Astrocyte of the cerebellum (primary cell): ENCODE measurements at regions not wholly inside any gene's neighbourhood (a gene's known extent, or its start where the extent isn't known, plus 50 kb on each side); places are given as distances from the start of the nearest gene placed in this dataset.

Experiments
- DNase-seq: peaks from one replicate; pipeline ENCODE4 v3.0.0-alpha.2; 2011; ENCODE audit warnings: low read depth
- H3K4me3 ChIP-seq: 2 replicates; pipeline ENCODE4 v1.5.1; 2011; ENCODE audit warnings: mild to moderate bottlenecking, low read depth, low read length, moderate library complexity
- in situ Hi-C: cut with HindIII; loops from 2 replicates; pipeline ENCODE4 v1.10.0; 2017; ENCODE audit warnings: low sequenced_read_pairs
- TF ChIP-seq, protein P1 (sequence below): IDR thresholded peaks from 2 replicates; pipeline ENCODE4 v1.5.1; 2012; ENCODE audit warnings: low read length, low read depth, moderate library complexity, mild to moderate bottlenecking; ENCODE audit errors: missing control alignments

GRCh38 chr6:3929281-3929798 lies 80.2 kb downstream of the FAM50B start:
- TF ChIP-seq, protein P1, sequence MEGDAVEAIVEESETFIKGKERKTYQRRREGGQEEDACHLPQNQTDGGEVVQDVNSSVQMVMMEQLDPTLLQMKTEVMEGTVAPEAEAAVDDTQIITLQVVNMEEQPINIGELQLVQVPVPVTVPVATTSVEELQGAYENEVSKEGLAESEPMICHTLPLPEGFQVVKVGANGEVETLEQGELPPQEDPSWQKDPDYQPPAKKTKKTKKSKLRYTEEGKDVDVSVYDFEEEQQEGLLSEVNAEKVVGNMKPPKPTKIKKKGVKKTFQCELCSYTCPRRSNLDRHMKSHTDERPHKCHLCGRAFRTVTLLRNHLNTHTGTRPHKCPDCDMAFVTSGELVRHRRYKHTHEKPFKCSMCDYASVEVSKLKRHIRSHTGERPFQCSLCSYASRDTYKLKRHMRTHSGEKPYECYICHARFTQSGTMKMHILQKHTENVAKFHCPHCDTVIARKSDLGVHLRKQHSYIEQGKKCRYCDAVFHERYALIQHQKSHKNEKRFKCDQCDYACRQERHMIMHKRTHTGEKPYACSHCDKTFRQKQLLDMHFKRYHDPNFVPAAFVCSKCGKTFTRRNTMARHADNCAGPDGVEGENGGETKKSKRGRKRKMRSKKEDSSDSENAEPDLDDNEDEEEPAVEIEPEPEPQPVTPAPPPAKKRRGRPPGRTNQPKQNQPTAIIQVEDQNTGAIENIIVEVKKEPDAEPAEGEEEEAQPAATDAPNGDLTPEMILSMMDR: no peak
- no peak for DNase-seq
- in situ Hi-C loops: no loop called here

GRCh38 chr6:3937438-3937837 lies 88.3 kb downstream of the FAM50B start:
- no peak for DNase-seq
- no peak overlapping the region for H3K4me3 ChIP-seq
- in situ Hi-C loops: no loop called here
- TF ChIP-seq, protein P1: no peak

More at GRCh38 chr6:3929281-3929798, 80.2 kb downstream of the FAM50B start:
- no peak overlapping the region for H3K4me3 ChIP-seq

DNA sequence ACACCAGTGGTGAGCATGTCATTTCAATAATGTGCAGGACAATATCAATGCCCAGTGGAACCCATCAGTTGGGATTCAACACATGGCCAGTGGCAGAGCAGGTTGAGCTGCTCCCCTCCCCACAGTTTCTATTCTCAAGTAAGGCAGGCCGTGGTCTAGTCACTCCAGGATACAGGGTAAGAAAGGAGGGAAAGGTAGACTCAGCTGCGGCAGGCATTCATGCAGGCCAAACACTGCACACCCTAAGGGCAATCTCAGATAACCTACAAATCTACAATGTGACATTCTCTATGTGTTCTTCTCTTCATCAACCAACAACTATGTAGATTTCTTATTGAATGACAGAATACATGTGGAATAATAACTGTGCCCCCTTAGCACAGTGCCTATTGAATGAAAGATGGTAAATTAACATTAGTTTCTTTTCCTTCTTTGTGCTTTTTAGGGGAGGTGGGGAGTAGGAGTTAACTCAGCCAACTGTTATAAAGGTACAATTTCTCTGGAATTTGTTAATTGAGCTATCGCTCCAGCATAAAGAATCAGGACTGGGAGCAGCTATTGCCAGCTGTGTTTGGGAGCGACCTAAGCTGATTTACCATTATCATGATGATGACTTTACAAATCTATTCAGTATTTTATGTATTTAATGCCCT lies 89.7 kb downstream of the FAM50B start:
- TF ChIP-seq, protein P1: no peak
- in situ Hi-C loops: no loop called here
- no peak for DNase-seq
- no peak overlapping the region for H3K4me3 ChIP-seq

- no peak overlapping the region for H3K4me3 ChIP-seq
- TF ChIP-seq, protein P1: no peak
- no peak for DNase-seq
- in situ Hi-C loops: no loop called here
These were observed 90.3 kb downstream of the FAM50B start for GRCh38 chr6:3939368-3939958.

- in situ Hi-C loops: no loop called here
- H3K4me3 ChIP-seq: no peak overlapping the region
- TF ChIP-seq, protein P1: no peak
- no peak for DNase-seq
These were observed 90.8 kb downstream of the FAM50B start for GRCh38 chr6:3939964-3940363.

GRCh38 chr6:3940703-3941102 lies 91.5 kb downstream of the FAM50B start:
- TF ChIP-seq, protein P1: no peak
- no peak for DNase-seq
- no peak overlapping the region for H3K4me3 ChIP-seq
- in situ Hi-C loops: no loop called here
